ENCODE measurements at regions not wholly inside any gene's neighbourhood (a gene's known extent, or its start where the extent isn't known, plus 50 kb on each side); places are given as distances from the start of the nearest gene placed in this dataset.

GRCh38 chr2:103435010-103435409 is 673.2 kb downstream of the TMEM182 start:
- DNase-seq (ENCODE audit: low read depth, low spot score) (peak; percentile 5), ATAC-seq (no peak)
- H3K9me3 ChIP-seq (ENCODE audit: control insufficient read depth, insufficient read depth, low read depth, low read length), result no peaks in the 10 kb centered on the region
- intact Hi-C loops (cut with micrococcal nuclease; ENCODE audit: unreplicated experiment), result no loop called here
- no peak overlapping the region for H3K4me3 ChIP-seq (ENCODE audit: low read depth in 2 of 2, low read length in 2 of 2)
- no peaks in the 10 kb centered on the region for H3K4me1 ChIP-seq (ENCODE audit: control insufficient read depth, insufficient read depth, low read length)
- BruUV-seq (replicated peaks), result no TSS peak
- H3K36me3 ChIP-seq (ENCODE audit: control insufficient read depth, insufficient read depth, low read length), result no peaks in the 10 kb centered on the region
- TF ChIP-seq, protein P1, sequence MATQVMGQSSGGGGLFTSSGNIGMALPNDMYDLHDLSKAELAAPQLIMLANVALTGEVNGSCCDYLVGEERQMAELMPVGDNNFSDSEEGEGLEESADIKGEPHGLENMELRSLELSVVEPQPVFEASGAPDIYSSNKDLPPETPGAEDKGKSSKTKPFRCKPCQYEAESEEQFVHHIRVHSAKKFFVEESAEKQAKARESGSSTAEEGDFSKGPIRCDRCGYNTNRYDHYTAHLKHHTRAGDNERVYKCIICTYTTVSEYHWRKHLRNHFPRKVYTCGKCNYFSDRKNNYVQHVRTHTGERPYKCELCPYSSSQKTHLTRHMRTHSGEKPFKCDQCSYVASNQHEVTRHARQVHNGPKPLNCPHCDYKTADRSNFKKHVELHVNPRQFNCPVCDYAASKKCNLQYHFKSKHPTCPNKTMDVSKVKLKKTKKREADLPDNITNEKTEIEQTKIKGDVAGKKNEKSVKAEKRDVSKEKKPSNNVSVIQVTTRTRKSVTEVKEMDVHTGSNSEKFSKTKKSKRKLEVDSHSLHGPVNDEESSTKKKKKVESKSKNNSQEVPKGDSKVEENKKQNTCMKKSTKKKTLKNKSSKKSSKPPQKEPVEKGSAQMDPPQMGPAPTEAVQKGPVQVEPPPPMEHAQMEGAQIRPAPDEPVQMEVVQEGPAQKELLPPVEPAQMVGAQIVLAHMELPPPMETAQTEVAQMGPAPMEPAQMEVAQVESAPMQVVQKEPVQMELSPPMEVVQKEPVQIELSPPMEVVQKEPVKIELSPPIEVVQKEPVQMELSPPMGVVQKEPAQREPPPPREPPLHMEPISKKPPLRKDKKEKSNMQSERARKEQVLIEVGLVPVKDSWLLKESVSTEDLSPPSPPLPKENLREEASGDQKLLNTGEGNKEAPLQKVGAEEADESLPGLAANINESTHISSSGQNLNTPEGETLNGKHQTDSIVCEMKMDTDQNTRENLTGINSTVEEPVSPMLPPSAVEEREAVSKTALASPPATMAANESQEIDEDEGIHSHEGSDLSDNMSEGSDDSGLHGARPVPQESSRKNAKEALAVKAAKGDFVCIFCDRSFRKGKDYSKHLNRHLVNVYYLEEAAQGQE (IDR thresholded peaks at IDR 0.05; ENCODE audit: insufficient read depth in 1 of 2, low read depth in 2 of 2, low read length in 1 of 2), result no peak
- TF ChIP-seq SIN3A (IDR thresholded peaks at IDR 0.05; ENCODE audit: borderline replicate concordance, insufficient read depth, low read depth, low read length), result no peak
- TF ChIP-seq POLR2AphosphoS5 (IDR thresholded peaks at IDR 0.05; ENCODE audit: low read depth, low read length), result no peak
- TF ChIP-seq TCF7L2 (IDR thresholded peaks at IDR 0.05; ENCODE audit: low read depth, low read length), result no peak
- no peak for TF ChIP-seq CTCF (IDR thresholded peaks at IDR 0.05)
- H3K27me3 ChIP-seq (ENCODE audit: control insufficient read depth, insufficient read depth, low read length), result no peaks in the 10 kb centered on the region
- in situ Hi-C loops (cut with HindIII; ENCODE audit: low pct_unique_long_range_greater_than_20kb, low sequenced_read_pairs), result no loop called here
- ChIA-PET CTCF (no interaction called here), POLR2A (no interaction called here)
- H3K27ac ChIP-seq (ENCODE audit: low read length), result no peak overlapping the region

- Histone ChIP-seq H3K27ac (ENCODE audit: low read length) (no peak overlapping the region), H3K27me3 (ENCODE audit: control insufficient read depth, insufficient read depth, low read length) (no peaks in the 10 kb centered on the region), H3K4me1 (ENCODE audit: control insufficient read depth, insufficient read depth, low read length) (no peaks in the 10 kb centered on the region), H3K9me3 (ENCODE audit: control insufficient read depth, insufficient read depth, low read depth, low read length) (no peaks in the 10 kb centered on the region), H3K4me3 (ENCODE audit: low read depth in 2 of 2, low read length in 2 of 2) (no peak overlapping the region), H3K36me3 (ENCODE audit: control insufficient read depth, insufficient read depth, low read length) (no peaks in the 10 kb centered on the region)
- TF ChIP-seq SIN3A (IDR thresholded peaks at IDR 0.05; ENCODE audit: borderline replicate concordance, insufficient read depth, low read depth, low read length) (no peak), CTCF (IDR thresholded peaks at IDR 0.05) (no peak), POLR2AphosphoS5 (IDR thresholded peaks at IDR 0.05; ENCODE audit: low read depth, low read length) (no peak), TCF7L2 (IDR thresholded peaks at IDR 0.05; ENCODE audit: low read depth, low read length) (no peak)
- TF ChIP-seq, protein P1 (IDR thresholded peaks at IDR 0.05; ENCODE audit: insufficient read depth in 1 of 2, low read depth in 2 of 2, low read length in 1 of 2), result no peak
- POLR2A ChIA-PET, result no interaction called here
- BruUV-seq (replicated peaks), result no TSS peak
- ATAC-seq, result no peak
- intact Hi-C loops (cut with micrococcal nuclease; ENCODE audit: unreplicated experiment) (no loop called here), in situ Hi-C loops (cut with HindIII; ENCODE audit: low pct_unique_long_range_greater_than_20kb, low sequenced_read_pairs) (no loop called here)
- DNase-seq (ENCODE audit: low read depth, low spot score), result no peak
- CTCF ChIA-PET, result no interaction called here
Measured at GRCh38 chr2:103437161-103437560, 675.3 kb downstream of the TMEM182 start.

Data from Panc1 (cell line).